AG09309 (cell line): ENCODE measurements at regions not wholly inside any gene's neighbourhood (a gene's known extent, or its start where the extent isn't known, plus 50 kb on each side); places are given as distances from the start of the nearest gene placed in this dataset.

Experiments
- DNase-seq: peaks from one replicate; pipeline ENCODE4 v3.0.0-alpha.2; 2010; ENCODE audit warnings: low read depth
- H3K4me3 ChIP-seq: 2 replicates; pipeline ENCODE4 v1.5.1; 2011; ENCODE audit warnings: mild to moderate bottlenecking, low read depth, low read length, moderate library complexity; ENCODE audit not compliant: control insufficient read depth
- TF ChIP-seq, protein P1 (sequence below): IDR thresholded peaks from 2 replicates; pipeline ENCODE4 v1.5.1; 2011; ENCODE audit warnings: mild to moderate bottlenecking, low read depth, low read length, inconsistent platforms; ENCODE audit not compliant: insufficient read depth, control insufficient read depth; ENCODE audit errors: missing control alignments

DNA sequence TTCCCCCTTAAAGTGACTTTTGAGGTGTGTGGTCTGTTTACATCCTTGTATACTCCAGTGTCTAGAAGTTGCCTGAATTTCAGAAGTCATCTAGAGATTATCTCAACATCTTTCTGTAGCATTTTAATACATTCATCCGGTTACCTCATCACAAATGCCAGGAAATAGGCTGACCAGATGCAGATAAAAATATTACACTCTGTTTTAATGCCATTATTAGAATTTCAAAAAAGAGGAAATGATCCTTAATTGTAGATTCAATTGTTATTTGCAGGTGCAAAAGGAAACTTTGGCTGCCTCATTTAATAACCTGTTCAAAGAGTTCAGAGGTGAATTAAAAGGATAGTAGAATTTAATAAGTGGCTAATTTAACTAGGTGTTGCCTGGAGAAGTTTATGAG lies 290.9 kb downstream of the C3orf38 start:
- no peak for DNase-seq
- TF ChIP-seq, protein P1, sequence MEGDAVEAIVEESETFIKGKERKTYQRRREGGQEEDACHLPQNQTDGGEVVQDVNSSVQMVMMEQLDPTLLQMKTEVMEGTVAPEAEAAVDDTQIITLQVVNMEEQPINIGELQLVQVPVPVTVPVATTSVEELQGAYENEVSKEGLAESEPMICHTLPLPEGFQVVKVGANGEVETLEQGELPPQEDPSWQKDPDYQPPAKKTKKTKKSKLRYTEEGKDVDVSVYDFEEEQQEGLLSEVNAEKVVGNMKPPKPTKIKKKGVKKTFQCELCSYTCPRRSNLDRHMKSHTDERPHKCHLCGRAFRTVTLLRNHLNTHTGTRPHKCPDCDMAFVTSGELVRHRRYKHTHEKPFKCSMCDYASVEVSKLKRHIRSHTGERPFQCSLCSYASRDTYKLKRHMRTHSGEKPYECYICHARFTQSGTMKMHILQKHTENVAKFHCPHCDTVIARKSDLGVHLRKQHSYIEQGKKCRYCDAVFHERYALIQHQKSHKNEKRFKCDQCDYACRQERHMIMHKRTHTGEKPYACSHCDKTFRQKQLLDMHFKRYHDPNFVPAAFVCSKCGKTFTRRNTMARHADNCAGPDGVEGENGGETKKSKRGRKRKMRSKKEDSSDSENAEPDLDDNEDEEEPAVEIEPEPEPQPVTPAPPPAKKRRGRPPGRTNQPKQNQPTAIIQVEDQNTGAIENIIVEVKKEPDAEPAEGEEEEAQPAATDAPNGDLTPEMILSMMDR = no peak
- H3K4me3 ChIP-seq = no peak overlapping the region

DNA sequence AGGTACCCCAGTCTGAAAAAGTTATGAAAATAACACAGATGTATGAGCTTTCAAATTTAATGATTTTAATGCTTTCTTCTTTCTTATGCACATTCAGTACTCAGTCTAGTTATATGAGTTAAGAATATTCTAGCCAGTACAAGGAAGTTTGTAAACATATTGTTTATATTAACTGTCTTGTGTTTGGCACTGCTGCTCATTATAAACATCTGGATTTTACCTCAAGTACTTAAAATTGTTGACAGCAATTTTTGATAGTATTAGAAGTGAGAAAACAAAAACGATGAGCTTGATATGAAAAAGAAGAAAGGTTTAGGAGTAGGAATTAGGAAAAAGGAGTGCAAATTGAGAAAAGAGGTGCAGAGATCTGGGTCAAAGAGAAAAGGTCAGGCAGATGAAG lies 293.3 kb downstream of the C3orf38 start:
- no peak for DNase-seq
- H3K4me3 ChIP-seq = no peak overlapping the region
- TF ChIP-seq, protein P1 = no peak

DNA sequence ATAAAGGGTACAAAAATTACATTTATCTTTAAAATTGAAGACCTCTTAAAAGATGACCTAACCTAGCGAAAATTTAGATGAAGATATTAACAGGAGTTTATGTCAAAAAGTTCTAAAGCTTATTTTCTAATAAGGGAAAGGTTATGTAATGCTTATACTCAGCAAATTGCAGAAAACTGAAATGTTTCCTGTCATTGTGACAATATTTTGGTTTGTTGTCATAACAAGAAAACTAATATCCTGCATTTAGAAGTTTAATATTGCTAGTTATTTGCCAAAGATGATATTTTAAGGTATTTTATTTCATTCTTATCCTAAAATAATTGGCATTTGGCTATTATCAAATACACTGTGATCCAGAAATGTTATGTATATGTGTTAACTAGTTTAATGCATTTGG lies 294.5 kb downstream of the C3orf38 start:
- TF ChIP-seq, protein P1 = no peak
- DNase-seq = no peak
- H3K4me3 ChIP-seq = no peak overlapping the region

DNA sequence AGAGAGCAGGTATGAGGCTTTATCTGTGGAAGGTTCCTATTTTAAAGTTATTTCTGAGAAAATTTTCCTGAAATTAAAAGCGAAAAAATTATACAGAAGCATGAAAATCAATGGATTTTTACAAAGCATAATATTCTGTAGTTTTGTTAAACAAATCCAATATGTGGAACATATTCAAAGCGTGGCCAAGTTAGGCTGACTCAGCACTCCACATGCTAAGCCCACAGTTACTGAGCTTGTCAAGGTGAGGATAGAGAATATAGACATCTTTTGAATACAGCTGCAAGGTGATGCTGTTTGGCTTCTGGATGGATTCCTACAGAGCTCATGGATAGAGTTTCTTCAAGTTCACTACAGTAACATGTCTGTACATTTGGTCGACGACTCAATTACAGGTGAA lies 302.5 kb downstream of the C3orf38 start:
- TF ChIP-seq, protein P1 = no peak
- no peak overlapping the region for H3K4me3 ChIP-seq
- no peak for DNase-seq

DNA sequence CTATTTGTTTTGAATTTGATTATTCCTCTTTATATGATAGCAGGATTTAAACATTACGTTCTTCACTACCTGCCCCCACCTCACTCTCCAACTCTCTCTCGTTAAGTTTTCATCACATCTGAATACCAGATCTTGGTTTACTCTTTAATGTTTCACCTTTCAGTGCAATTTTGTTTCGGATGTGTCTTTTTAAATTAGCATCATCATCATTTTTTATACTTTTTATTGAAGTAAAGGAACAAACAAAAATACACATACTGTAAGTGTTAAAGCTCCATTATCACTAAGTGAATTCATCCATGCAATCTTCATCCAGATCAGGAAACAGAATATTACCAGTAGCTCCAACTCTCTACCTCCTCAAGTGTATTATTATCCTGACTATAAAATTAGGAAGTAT lies 310.6 kb downstream of the C3orf38 start:
- H3K4me3 ChIP-seq = no peak overlapping the region
- TF ChIP-seq, protein P1 = no peak
- DNase-seq = no peak

DNA sequence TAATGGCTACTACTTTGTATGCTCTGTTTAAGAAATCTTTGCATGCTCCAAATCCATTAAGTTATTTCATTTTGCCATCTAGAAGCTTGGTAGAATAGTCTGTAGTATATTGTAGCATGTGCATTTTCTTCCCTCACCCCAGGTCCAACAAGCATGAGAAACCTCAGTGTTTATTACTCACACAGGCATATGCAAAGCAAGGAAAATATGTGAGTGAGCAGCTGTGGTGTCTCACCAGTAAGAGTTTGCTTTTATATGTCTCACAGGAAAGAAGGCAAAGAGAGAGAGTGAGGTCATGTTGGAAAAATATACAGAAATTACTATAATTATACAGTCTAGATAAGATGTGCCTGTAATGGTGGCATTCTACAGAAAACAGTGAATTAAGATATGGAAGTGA lies 312.5 kb downstream of the C3orf38 start:
- no peak for DNase-seq
- TF ChIP-seq, protein P1 = no peak
- no peak overlapping the region for H3K4me3 ChIP-seq

DNA sequence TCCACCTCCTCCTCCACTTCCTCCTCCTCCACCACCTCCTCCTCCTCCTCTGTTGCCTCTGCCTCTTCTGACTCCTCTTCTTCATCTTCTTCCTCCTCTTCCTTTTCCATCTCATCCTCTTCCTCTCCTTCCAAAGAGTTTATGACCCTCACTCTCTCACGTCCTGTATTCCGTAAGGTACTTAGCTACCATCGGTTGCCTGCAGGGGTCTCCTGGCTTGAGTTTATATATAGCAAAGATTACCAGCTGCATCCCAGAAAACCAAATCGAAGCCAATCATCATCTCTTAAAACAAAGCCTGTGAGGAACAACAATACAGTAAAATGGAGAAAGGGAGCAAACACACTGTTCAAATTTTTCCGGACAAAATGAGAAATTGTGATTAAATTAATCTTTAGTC lies 317.4 kb downstream of the C3orf38 start:
- H3K4me3 ChIP-seq = no peak overlapping the region
- TF ChIP-seq, protein P1 = no peak
- DNase-seq = no peak
